ENCODE measurements at regions not wholly inside any gene's neighbourhood (a gene's known extent, or its start where the extent isn't known, plus 50 kb on each side); places are given as distances from the start of the nearest gene placed in this dataset.
A peak's percentile ranks its signal among the peaks of the same experiment; 100 is the strongest.
"Not testable (repeated sequence)": the region's sequence is repeated elsewhere in the genome, so short reads cannot be mapped to it uniquely, and the experiment has no call there.

DNA sequence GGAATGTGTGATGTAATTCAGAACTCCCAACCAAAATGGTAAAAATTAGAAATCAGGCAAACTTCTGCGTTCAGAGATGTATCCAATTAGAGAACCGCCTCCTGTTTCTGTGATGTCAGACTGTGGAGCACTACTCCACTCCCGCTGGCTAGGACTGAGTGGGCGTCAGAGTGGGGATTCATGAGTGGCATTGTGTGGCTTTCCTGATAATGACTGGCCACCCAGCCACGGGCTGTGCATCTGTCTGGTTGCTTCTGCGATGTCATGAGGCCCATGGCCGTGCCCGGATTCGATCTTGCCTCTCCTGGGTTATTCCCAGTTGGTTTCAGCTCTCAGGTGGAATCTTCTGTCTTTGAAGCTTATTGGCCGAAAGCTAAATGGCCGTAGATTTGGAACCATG, 87.1 kb upstream of the KCNA1 start:
- DNase-seq = no peak

- DNase-seq = no peak
Observed at GRCh38 chr12:4824380-4824779, 85.3 kb upstream of the KCNA1 start.

GRCh38 chr12:4825011-4825858, 84.5 kb upstream of the KCNA1 start:
- DNase-seq = no peak

- DNase-seq = no peak
Observed at GRCh38 chr12:4826909-4827308, 82.8 kb upstream of the KCNA1 start.

GRCh38 chr12:4828176-4828575, 81.5 kb upstream of the KCNA1 start:
- no peak for DNase-seq

- no peak for DNase-seq
Observed at GRCh38 chr12:4829161-4829792, 80.4 kb upstream of the KCNA1 start.

DNA sequence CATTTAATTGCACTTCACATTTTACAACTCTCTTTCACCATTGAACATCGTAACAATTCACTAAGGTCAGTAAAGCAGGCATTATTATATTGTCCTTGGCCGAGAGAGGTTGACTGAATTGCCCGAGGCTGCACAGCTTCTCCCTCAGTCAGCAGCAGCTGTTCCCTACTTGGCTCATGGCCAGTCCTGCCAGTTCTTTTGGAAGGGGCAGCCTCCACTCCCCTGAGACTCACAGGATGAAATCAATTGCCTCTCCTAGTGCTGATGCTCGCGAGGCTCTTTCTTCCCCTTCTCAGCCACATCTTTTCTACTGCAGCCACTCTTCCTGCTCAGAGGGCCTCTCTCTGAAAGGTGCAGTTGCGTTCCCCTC, 79.9 kb upstream of the KCNA1 start:
- DNase-seq = no peak

DNA sequence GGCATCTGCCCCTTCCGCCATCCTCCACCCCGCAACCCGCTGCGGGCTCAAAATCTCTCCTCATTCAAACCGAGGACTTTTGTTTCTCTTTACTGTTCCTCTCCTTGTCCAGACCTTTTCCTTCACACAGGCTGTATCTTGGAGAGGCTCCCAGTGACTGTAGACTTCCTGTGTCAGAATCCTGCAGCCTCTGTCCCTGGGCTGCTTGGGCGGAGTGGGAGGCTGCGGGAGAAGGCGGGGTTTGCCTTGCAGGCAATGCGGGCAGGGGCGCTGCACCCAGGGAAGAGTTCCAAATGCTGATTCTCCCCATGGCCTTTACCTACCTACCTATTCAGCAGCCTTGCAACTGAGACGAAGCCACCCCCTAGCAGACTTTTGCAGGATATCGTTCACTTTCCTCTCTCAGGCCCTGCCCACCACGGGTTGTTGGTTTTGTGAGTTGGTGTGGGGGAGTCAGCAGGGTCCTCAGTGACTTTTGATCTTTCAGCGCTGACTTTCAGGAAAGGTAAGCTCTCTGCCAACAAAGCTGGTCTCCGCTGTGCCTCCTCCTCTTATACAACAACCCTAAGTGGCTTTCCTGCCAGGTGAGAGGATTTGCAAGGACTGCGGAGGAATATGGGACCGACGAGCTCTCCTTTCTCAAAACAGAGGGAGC, 79.0 kb upstream of the KCNA1 start:
- DNase-seq = no peak

DNA sequence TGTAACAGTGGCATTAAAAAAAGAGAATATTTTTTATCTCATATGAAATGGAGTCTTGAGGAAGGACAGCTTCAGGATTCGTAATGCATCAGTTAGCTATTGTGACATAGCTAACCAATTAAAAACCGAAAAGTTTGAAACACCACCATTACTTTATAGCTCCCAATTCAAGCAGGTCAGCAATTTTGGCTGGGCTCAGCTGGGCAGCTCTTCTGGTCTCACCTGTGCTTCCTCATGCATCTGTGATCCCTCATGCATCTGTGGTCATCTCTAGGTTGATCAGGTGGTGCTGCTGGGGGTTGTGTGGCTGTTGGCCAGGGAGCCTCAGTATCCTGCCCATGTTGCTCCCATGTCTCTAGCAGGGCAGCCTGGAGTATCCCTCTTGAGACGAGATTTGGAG, 76.7 kb upstream of the KCNA1 start:
- no peak for DNase-seq

DNA sequence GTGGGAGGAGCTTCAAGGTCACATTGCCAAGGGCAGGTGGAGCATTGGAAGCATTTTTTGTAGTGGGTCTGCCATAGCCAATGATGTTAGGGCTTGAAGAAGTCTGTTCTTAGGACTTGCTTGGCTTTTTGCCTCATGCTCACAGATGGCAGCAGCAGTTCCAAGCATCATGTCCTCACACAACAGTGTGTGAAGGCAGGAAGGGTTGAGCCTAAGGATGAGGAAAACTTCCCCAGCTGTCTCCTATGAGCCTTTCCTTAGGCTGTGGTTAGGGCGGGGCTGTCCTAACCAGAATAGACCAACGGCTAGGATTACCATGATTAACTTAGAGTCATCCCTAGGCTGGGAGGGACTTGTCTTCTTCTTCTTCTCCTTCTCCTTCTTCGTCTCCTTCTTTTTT, 76.2 kb upstream of the KCNA1 start:
- DNase-seq = no peak

DNA sequence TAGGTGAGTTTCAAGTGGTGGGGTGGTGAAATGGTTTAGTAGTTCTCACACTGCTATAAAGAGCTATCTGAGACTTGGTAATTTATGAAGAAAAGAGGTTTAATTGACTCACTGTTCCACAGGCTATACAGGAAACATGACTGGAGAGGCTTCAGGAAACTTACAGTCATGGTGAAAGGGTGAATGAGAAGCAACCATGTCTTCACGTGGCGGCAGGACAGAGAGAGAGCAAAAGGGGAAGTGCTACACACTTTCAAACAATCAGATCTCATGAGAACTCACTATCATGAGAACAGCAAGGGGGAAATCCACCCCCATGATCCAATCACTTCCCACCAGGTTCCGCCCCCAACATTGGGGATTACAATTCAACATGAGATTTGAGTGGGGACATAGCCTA, 67.3 kb upstream of the KCNA1 start:
- not testable (repeated sequence) for DNase-seq

DNA sequence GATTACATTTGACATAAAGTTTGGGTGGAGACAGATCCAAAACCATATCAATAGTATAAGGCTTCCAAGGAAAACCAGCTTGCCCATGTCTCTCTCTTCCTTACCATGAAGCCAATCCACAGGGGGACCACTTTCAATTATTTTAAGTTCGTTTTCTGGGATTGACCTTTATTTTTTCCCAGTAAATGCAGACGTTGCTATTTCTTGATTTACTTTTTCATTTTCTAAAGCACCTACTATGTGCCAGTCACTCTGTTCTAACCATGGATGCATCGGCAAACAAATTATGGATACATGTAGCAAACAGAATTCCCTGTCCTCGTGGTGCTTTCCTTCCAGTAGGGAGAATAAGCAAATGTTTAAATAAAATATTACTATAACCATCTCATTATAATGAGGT, 65.8 kb upstream of the KCNA1 start:
- DNase-seq = no peak

GRCh38 chr12:4847713-4848112, 62.0 kb upstream of the KCNA1 start:
- no peak for DNase-seq

- no peak for DNase-seq
Observed at GRCh38 chr12:4849115-4849541, 60.6 kb upstream of the KCNA1 start.

- DNase-seq = no peak
Observed at GRCh38 chr12:4849795-4850345, 59.8 kb upstream of the KCNA1 start.

DNA sequence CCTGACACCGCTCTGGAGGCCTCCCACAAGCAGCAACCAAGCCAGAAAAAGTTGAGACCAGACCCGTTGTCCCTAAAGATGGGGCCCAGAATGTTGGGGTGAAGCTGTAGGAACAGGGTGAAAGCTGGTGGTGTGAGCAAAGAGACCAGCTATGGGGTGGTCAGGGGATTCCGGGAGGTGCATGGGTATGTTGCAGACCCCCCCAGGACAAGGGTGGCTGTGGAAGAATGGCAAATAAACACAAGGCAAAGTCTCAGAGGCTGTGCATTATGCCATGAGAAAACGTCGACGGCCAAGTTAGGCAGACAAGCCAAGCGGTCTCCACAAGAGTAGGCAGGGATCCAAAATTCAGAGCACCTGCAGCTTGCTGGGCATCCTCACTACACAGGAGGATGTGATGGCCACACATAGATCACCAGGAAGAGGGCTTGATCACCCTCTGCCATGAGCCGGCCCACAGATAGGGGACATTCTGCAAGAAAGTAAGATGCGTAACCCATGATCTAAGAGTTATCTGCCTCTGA, 58.8 kb upstream of the KCNA1 start:
- no peak for DNase-seq

DNA sequence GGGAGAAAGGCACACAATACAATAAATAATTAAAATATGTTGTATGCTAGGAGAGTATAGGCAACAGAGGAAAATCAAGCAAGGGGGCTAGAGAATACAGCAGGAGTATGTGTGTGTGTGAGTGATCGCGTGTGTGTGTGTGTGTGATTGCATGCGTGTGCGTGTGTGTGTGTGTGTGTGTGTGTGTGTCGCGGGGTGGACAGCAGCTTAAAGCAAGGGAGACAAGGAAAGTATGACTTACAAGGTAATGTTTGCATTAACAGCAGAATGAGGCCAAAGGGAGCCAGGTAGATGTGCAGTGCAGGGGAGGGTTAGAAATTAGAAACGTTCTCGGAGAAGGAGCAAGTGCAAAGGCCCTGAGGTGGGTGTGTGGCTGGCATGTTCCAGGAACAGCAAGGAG, 57.4 kb upstream of the KCNA1 start:
- DNase-seq = no peak

DNA sequence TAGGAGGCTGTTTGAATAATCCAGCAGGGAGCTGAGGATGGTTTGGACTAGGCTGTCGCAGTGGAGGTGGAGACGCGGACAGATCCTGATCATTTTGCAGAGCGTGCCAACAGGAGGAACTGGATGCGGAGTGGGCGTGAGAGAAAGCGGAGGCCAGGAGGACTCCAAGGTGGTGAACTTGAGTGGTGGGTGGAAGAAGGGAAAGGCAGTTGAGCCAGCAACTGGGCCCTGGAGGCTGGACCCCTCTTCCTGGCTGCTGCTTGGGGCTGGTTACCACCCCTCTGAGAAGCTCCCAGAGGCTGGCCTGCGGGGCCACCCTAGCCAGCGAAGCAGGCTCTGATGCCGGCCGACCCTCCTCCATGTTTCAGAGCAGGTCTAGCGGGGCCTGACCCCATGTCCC, 56.8 kb upstream of the KCNA1 start:
- DNase-seq = no peak

DNA sequence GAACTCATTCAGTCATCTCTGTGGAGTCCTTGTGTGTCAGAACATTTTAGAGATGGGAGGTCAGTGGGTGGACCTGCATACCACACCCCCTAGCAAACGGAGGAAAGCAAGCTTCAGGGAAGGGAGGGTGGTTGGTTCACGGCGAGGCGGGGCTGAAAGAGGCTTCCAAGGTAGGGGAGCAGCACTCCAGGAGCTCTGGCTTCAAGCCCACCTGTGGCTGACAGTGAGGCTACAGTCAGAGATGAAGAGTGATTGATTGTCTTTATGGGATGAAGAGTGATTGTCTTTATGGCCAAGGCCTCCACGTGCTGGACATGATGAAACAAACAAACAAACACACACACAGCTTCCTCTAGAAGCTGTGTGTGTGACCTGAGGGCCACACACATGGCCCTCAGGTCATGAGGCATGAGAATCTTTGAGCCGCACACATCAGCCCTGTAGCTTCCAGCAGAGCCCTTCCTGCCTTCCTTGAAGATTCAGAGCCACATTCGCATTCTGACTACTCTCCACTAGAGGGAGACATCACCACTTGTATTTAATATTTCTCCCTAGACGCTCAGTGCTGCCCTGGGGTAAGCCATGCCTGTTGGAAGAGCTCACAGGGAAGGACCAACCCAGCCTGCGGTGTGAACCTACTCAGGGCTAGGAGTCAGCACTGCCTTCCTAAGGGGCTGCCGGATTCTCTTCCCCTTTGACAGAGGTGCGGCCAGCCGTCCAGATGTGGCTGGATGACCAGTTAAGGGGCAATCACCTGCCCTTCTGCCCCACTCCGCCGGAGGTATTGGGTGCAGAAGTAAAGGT, 54.4 kb upstream of the KCNA1 start:
- peak; percentile 33 for DNase-seq

DNA sequence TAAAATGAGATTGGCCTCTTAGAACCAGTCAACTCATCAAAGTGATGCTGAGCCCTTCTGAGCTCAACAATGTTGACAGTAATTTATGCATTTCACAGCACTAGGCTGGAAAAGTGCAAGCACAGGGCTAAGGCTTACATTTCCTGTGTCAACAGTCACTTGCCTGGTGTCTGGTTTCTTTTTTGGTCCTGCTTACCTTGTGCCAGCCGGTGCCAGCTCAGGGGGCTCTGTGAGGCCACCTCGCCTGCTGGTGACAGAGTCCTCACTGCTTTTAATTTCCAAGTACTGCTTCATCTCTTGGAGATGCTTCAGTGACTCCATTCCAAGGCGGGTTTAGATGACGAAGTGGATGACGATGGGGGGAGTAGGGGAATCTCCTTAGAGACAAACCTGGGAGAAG, 53.1 kb upstream of the KCNA1 start:
- DNase-seq = no peak

GRCh38 chr12:4857472-4858291, 52.0 kb upstream of the KCNA1 start:
- DNase-seq = peak; percentile 73

DNA sequence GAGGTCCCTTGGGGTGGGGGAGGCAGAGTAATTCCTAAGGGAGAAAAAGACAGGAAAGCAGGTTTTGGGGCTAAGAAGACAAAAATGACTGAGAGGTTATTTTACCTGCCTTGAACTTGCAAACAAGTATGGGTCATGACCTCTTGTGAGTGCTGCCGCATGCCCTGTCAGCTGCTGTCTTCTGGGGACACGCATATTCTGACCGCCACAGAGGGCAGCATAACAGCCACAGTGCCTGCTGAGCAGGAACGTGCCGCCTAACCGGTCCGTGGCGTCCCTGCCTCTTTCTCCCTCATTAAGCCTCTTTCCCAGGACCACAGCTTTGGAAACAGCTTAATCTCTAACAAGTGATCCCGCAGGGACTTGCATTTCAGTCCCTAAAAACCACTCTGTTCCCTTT, 51.3 kb upstream of the KCNA1 start:
- no peak for DNase-seq

All from stimulated activated CD4-positive, alpha-beta T cell treated with anti-CD3 and anti-CD28 coated beads, Interleukin-12 subunit alpha, Interleukin-12 subunit beta, amount 100 ng/mL, for 4 hours (primary cell).